SU-DHL-6 (cell line): ENCODE measurements at regions not wholly inside any gene's neighbourhood (a gene's known extent, or its start where the extent isn't known, plus 50 kb on each side); places are given as distances from the start of the nearest gene placed in this dataset.

ENCODE experiments used
- EZH2phosphoT487 ChIP-seq: fragments of 200-600 bp; sonication (generic), shearing (Covaris generic); conservative IDR thresholded peaks from 2 replicates; pipeline ENCODE4 v1.6.1; 2018; ENCODE audit warnings: mild to moderate bottlenecking, antibody characterized with exemption, low read length, moderate library complexity, mixed read lengths
- TF ChIP-seq, protein P1 (sequence below): fragments of 200-600 bp; sonication (generic); IDR thresholded peaks from one replicate; pipeline ENCODE4 v1.5.1; 2017; ENCODE audit warnings: antibody characterized with exemption, mild to moderate bottlenecking, low read length, moderate library complexity; ENCODE audit not compliant: insufficient read depth, poor library complexity, severe bottlenecking

DNA sequence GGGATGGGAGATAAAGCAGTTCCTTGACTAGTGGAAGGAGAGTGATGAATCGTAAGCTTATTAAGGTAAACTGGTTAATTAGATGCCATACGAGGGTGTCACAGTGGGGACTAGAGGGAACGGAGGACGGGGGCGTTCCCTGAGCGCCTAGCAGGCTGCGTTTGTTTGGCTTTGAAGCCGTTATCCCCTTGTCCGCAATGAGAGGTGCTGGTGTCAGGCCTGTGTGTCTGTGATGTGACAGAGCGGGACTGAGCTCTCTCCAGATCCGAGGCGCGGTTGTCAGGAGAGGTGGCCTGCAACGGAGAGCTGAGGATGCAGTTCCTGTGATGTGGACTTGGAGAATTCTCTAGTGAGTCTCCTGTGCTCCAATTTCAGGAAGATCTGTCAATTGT, 60.0 kb upstream of the PRPS1L1 start:
- TF ChIP-seq, protein P1, sequence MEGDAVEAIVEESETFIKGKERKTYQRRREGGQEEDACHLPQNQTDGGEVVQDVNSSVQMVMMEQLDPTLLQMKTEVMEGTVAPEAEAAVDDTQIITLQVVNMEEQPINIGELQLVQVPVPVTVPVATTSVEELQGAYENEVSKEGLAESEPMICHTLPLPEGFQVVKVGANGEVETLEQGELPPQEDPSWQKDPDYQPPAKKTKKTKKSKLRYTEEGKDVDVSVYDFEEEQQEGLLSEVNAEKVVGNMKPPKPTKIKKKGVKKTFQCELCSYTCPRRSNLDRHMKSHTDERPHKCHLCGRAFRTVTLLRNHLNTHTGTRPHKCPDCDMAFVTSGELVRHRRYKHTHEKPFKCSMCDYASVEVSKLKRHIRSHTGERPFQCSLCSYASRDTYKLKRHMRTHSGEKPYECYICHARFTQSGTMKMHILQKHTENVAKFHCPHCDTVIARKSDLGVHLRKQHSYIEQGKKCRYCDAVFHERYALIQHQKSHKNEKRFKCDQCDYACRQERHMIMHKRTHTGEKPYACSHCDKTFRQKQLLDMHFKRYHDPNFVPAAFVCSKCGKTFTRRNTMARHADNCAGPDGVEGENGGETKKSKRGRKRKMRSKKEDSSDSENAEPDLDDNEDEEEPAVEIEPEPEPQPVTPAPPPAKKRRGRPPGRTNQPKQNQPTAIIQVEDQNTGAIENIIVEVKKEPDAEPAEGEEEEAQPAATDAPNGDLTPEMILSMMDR: no peak
- no peak for TF ChIP-seq EZH2phosphoT487
